ENCODE measurements at regions not wholly inside any gene's neighbourhood (a gene's known extent, or its start where the extent isn't known, plus 50 kb on each side); places are given as distances from the start of the nearest gene placed in this dataset.
A peak's percentile ranks its signal among the peaks of the same experiment; 100 is the strongest.
"Not testable (repeated sequence)": the region's sequence is repeated elsewhere in the genome, so short reads cannot be mapped to it uniquely, and the experiment has no call there.

DNA sequence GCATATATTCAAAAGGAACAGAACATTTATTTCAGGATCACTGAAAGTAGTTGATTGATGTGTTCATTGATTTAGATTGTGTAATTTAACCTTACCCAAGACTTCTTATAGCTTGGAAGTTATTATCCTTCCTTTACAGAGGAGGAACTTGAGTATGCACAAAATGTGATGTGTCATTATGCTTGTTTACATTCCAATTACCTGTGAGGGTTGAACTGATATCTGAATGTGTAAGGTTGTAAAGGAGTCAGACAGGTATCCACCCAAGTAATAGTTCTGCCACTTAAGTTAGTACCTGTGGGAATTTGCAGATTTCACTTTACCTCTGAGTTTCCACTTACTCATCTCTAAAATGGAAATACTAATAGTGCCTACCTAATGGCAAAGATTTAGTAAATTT, 668.2 kb downstream of the DOK5 start:
- no peak for DNase-seq

DNA sequence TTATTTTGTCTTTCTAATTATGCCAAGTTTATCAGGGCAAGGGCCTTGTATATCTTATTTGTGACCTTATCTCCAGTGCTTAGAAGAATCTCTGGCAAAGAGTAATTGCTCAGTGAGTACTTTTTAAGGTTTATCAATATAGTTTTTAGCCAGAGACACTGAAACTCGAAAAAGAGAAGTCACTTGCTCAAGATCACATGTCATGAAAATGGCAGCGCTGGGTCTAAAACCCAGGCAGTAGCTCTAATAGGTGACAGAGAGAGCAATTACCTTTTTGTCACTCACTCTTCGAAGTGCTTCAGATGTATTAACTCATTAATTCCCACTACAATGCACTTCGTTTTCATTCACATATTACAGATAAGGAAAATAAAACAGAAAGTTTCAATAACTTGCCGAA, 667.5 kb downstream of the DOK5 start:
- DNase-seq: no peak

DNA sequence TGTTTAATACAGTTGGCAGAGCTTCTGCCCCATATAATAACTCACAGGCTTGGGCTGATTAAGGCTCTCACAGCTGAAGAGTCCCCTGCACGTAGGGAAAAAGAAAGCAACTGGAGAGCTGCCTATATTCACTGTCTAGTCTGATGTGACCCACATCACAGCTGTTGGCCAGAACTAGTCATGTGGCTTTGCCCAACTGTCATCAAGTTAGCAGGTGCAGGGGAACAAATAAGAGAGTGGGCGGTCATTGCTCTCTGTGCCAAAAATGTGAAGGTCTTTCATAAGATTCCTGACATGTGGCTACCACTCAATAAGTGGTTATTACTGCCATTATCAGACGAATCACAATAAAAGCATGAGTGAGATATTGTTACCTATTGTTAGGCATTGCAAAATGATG, 665.2 kb downstream of the DOK5 start:
- no peak for DNase-seq

DNA sequence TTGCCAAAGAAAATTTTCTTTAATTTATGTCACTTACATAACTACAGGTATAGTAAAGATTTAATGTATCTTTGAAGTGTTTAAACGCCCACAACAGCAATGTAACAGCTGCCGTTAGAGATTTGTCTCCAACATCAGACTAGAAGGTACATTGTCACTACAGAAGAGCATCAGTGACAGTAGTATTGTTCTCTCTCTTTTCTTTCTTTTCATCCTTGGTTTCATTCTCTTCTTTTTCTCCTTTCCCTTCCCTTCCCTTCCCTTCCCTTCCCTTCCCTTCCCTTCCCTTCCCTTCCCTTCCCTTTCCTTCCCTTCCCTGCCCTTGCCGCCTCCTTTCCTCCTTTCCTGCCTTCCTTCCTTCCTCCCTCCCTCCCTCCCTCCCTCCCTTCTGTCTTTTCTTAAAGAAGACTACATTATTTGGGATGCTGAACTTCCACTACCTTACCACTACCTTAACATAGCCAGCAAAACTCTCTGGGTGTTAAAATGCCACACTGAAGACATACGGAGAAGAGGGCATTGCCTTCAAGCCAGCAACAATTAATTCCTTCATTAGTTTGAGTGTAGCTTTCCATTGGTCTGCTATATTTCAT, 663.9 kb downstream of the DOK5 start:
- no peak for DNase-seq

DNA sequence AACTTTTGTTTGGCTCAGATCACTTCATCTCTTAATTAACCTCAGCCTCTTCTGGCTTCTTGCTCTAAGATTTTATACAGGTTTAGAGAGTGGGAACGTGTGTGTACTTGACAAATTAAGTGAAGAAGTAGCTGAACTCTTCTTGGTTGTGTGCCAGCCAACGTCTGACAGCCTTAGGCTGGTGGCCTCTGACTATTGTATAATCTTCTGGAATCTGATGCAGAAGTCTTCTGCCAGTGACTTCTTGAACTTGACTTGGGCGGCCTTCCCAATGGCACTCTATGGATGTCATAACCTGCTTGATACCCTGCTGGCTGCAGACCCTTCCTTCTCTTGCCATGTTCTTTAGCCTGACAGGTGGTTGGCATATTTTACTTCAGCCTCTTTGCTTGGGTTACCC, 660.5 kb downstream of the DOK5 start:
- DNase-seq: no peak

DNA sequence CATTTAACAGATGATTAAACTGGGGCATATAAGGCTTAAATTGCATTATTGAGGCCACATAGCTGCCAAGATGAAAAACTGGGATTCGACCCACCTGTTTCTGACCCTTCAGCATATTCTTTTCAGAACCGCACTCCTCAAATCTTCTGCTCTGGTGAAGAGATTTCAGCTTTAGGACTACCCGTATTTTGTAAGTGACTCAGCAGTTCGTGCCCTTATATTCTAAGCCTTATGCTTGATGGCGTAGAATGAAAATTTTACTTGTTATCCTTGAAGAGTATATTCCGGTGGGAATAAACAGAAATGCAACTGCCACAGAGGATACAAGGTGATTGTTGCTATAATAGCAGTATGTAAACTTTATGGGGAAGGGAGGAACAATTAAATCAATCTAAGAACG, 657.1 kb downstream of the DOK5 start:
- DNase-seq: no peak

DNA sequence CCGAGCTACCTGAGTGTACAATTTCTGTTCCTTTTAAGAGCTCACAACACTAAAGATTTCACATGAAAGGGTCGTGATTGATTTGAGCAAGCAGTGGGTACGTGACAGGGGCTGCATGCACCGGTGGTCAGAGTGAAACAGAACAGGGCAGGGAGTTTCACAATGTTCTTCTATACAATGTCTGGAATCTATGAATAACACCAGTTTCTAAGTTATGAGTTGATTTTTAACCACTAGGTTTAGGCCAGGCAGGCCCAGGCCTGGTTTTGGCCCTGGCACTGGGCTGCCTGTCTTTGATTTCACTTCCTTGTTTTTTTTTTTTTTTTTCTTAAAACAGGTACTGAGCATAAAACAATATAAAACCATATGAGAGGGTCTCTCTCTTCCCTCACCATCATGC, 642.2 kb downstream of the DOK5 start:
- not testable (repeated sequence) for DNase-seq

DNA sequence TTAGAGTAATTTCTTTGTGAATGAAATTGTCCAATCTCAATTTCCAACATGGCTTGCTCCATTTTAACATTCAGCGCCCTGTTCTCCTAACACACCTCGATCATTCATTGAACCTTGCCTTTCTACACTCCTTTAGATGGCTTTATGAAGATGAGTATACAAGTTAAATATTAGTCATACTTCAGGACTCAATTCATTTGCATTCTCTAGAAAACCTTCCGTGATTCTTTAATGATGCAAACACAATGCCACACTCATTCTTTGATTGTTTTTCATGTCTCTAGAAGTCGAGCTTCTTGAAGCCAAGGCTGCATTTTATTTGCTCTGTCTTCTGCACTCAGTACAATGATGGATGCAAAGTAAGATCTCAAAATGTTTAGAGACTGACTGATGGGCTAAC, 641.2 kb downstream of the DOK5 start:
- DNase-seq: no peak

DNA sequence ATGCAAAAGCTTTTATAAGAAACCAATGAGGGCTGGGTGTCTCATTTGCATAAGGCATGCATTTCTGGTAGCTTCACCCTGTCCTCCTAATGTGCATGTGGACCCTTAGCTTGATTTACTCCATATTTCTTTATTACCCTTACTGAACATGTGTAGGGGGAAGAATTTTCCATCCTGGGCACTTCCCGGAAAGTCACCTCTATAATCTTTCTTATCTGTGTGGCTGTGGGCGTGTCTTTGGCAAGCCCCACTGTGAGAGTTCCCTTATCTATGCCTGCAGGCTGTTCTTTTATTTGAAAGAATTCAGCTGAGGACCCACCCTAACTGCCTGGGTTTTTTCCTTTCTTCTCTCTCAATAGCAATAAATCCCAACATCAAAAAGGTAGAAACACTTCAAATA, 627.8 kb downstream of the DOK5 start:
- peak; percentile 73 for DNase-seq

DNA sequence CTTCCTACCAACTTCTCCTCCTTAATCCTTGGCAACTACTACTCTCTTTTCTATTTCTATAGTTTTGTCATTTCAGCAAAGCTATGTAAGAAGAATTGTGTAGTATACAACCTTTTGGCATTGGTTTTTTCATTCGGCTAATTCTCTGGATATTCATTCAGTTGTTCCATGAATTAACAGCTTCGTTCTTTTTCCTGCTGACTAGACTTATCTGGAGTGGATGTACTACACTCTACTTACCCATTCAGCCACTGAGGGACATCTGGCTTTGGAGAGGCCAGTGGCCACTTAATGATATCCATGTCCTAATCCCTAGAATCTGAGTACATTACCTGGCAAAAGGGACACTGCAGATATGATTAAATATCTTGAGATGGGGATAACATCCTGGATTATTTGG, 623.9 kb downstream of the DOK5 start:
- DNase-seq: no peak

DNA sequence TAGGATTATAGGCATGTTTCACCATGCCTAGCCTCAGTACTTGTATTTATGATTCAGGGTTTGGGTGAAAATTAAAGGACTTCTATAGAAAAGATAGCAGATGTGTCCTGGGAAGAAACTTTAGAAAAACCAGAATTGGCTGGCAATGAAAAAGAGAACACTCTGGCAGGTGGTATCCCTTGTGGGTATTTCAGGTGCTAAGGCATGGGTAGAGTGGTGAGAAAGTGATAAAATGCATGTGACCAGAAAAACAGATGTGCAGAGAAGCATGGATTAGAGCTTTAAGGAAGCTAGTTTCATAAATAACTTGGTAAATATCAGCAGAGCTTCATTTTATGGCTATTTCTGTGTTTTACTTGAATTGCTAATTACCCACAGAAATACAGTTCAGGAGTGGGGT, 622.2 kb downstream of the DOK5 start:
- no peak for DNase-seq

DNA sequence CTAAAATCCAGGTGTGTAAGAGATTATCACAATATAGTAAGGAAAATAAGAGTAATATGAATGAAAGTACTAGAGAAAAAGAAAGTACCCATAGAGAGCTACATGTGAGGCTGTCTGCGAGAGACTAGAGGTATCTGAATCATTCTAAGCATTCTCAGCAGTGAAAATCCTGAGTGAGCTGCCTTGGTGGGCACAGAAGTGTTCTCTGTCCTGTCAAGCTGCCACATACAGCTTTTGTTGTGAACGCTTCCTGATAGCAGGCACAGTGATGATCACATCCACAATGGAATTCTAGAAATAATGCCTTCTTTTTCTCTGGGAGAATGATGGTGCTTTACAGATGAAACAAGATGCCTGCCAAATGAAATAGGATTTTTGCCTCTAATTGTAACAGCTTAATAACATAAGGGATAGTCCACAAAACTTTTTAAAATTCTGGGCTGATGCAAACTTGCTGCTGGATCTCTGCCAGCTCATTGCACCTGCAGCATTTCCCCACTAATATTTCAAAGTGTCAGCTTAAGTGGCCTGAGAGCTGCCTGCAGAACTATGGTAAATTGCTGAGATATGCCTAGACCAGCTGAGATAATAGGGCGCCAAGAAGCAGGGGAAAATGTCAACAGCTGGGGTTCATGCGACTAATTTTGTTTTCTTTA, 620.5 kb downstream of the DOK5 start:
- DNase-seq: no peak

DNA sequence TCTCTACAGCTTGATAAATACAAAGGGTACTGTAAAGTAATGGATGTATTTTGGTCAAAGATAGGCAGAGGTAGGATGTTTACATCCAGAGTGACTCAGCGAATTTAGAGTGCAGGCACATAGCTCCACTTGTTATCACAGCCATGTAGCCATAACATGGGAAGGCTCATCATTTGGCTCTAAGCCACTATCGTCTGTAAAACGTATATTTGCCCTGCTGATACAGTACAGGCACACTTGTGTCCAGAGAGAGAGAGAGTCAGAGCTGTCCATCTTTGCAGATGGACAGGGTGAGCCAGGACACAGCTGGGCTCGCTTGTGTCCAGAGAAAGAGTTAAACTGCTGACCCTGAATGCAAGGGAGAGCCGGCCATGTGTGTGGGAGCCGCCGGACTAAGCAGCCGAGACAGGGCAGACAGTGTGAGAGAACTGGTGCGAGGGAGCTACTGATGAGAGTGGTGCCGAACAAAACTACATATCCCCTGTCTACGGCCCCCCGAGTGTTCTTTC, 619.0 kb downstream of the DOK5 start:
- DNase-seq: no peak

DNA sequence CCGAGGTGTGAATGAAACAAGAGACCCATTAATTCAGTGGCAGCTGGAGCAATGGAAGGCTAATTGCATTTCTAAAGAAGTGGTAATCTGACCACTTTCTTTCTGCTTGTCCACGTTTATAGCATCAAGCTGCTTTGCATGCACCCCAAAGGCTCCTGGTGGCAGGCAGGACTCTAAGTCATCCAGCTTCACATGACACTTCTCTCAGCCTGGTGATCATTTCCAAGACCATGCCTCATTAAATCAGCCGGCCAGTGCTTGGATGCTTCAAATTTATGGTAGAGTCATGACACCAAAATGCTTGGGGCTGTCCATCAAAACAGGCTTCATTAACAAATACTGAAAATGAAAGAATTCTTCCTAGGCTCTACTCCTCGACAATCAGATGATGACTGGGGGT, 614.9 kb downstream of the DOK5 start:
- DNase-seq: no peak

DNA sequence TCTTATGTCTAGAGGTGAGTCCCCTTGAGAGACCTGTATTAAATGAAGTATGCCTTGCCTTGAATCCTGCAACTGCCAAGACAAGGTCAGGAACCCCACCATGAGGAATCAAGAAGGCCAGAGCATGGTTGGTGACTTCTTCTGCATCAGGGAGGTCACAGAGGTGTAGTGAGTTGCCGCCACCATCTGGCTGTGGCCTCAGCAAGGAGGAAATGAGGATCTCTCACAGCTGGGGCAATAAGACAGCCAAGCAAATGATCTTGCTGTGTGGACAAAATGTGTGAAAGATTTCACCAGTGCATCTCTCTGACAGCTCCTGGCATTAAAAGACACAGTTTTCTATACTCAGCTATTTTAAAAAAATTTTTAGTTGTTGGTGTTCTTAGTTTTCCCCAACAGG, 611.0 kb downstream of the DOK5 start:
- no peak for DNase-seq

DNA sequence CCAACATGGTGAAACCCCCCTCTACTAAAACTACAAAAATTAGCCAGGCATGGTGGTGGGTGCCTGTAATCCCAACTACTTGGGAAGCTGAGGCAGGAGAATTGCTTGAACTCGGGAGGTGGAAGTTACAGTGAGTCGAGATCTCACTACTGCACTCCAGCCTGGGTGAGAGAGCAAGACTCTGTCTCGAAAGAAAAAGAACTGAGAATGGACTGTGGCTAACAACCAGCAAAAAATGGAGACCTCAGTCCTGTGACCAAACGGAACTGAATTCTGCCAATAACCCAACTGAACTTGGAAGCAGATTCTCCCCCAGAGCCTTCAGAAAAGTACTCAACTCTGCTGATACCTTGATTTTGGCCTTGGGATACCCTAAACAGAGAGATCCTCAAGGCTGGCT, 604.5 kb downstream of the DOK5 start:
- DNase-seq: no peak

DNA sequence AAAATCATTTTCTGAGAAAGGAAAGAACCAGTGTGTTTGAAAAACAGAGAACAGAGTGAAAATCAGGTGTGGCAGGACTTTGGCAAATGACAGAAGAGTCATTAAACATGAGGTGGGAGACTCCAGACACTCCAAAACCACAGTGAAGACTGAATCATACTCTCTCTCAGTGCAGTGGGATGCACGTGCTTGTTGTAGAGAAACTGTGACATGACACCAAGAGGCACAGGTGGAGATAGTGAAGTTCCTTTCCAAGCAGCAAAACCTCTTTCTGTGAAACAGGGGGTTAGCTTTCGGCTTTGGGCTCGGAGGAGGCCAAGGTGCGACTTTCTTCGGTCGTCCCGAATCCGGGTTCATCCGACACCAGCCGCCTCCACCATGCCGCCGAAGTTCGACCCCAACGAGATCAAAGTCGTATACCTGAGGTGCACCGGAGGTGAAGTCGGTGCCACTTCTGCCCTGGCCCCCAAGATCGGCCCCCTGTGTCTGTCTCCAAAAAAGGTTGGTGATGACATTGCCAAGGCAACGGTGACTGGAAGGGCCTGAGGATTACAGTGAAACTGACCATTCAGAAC, 599.0 kb downstream of the DOK5 start:
- DNase-seq: not testable (repeated sequence)

DNA sequence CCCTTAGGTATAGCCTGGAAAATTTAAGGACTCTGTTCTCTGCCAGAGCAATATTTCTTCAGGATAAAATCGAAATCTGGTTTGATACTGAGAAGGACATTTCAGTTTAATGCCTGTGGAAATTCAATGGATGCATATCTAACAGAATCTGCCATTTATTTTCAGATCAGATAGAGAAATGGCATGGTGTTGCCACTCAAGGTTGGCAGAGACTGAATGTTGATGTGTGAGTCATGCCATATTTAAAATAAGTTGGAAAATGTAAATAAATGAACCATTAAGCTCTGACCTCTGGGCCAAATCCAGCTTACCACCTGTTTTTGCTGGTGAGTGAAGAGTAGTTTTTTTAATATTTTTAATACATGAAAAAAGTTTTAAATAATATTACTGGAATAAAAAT, 594.6 kb downstream of the DOK5 start:
- DNase-seq: no peak

DNA sequence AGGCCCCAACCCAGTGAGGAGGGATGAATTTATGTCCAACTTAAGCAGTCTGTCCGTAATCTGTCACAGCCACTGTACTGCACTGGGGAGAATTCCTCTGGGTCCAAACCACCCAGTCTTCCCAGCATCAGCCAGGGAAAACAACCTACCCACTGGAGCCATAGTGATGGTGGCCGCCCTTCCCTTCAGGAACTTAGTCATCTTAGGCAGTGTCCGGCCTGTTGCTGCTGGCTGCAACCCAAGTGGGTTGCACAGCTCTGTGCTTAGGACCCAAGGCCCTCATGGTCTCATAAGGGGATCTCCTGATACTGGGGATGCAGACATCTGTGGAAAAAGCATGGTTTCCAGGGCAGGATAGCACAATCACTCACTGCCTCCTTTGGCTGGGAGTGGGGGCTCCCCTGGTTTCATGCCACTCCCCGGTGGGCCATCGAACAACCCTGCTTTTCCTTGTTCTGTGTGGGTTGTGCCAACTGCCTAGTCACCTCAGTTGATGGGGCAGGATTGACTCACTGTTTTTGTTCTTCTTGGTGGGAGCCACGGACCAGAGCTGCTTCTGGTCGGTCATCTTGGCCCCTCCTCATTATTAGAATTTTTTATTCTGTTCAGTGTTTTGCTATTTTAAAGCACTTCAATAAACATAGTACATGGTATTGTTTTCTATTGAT, 591.9 kb downstream of the DOK5 start:
- DNase-seq: no peak

DNA sequence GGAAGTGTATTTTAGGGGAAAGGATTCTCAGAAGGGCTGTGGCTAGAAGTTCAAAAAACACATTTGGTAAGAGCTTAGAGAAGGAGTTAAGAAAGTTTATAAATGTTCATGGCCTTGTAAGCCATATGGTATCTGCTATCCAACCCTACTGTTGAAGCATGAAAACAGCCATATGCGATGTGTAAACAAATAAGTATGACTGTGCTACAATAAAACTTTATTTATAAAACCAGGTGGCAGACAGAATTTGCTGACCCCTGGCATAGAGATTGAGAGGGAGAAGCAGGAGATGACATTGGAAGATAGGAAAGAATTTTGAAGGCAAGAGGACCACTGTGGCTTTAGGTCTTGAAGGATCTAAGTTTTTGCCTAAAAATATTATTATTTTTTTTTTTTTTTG, 583.5 kb downstream of the DOK5 start:
- DNase-seq: no peak

DNA sequence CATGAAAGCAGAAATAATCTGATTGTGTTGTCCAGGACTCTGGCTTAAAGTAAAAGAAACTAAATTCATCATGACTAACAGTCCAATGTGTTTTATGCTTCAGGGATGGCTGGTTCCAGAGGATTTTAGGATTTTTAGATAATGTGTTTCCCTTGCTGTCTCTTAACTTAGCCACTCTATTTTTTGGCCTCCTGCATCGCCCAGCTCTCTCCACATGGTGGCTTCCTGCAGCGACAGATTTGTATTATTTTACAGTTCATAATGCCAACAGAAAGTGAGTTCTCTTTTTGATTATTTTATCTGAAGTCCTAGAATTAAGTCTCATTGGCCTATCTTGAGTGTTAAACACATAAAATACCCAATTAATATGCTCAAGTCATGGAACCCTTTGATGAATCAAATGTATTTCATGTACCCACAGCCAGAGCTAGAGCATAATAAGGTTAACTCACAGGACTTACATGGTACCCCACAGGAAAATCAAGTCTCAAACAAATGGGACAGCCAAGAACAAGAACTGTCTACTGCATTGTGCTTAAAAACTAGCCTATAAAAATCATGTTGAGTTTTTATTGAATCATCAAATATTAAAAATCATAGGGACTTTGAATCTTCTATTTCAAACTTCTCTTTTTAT, 582.5 kb downstream of the DOK5 start:
- DNase-seq: no peak

DNA sequence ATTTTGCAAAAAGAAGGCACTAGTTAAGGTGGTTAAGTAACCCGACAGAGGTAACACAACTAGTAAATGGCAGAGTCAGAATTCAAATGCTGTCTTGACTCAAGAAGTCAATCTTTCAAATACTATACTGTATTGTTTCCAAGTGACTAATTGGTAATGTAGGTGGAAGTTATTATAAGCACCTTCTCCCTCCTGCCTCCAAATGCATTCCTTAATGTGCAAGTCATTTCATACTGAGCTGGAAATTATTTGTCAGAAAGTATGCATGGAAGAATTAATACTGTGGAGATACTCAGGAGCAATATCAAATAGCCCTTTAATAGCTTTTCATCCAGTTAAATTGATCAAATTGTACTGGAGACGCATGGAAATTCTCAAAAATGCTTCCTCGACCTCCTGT, 579.1 kb downstream of the DOK5 start:
- peak; percentile 72 for DNase-seq

DNA sequence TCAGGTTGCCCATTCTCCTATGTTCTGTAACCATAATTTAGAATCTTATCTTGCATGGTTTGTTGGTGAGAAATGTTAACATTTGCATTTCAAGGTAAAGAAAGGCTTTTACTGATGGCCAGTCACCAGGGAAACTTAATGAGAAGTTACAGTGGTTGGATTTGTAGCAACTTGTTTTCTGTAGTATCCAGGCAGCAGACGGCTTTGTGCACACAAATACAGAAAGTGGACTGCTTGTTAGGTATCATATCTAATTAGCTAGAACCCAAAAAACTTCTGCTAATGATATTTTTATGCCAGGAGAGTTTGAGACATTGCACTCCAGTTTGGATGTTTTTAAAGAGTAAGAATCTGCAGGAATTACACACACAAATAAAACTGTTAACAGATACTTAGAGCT, 578.0 kb downstream of the DOK5 start:
- no peak for DNase-seq

DNA sequence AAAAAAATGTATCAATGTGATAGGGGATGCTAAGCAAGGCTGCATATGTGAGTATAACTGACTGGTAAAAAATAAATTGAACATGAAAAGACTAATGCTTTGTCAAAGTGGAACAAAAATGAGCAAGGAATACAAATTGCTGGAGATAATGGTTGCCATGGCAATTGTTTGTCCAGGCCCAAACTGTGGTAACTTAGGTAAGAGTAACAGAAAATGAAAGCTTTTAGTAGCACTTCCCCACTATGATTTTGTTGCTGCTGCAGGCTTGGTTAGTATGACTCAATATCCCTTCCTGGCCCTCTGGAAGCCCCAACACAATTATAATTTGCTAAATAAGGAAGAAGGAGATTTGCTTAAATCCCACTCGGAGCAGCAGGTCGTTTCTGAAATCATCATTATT, 577.1 kb downstream of the DOK5 start:
- DNase-seq: peak; percentile 21

Data from NCI-H226 (cell line).